BJ (cell line): ENCODE measurements at regions not wholly inside any gene's neighbourhood (a gene's known extent, or its start where the extent isn't known, plus 50 kb on each side); places are given as distances from the start of the nearest gene placed in this dataset.
A peak's percentile ranks its signal among the peaks of the same experiment; 100 is the strongest.

ENCODE experiments used
- CTCF ChIA-PET: fragments of 350-600 bp; formaldehyde crosslinking; extraction: SDS; loops from one replicate; lab custom pipeline; 2021; ENCODE audit warnings: antibody characterized with exemption, inconsistent platforms; lab: Yijun Ruan, JAX
- POLR2A ChIA-PET: fragments of 300-600 bp; sonication (Branson Sonifier 250); formaldehyde crosslinking; extraction: SDS; loops from one replicate; lab custom pipeline; 2021; ENCODE audit warnings: antibody characterized with exemption; lab: Charles Lee
- DNase-seq: peaks from one replicate; pipeline ENCODE4 v3.0.0-alpha.2; 2011; ENCODE audit warnings: low read depth
- H3K27me3 ChIP-seq: 2 replicates; pipeline ENCODE4 v1.6.0; 2011; ENCODE audit warnings: low read length; ENCODE audit not compliant: control insufficient read depth, insufficient read depth
- H3K36me3 ChIP-seq: 2 replicates; pipeline ENCODE4 v1.5.1; 2011; ENCODE audit warnings: low read length; ENCODE audit not compliant: control insufficient read depth, insufficient read depth
- H3K4me3 ChIP-seq: 2 replicates; pipeline ENCODE4 v1.5.1; 2011; ENCODE audit warnings: low read depth, mild to moderate bottlenecking, control low read depth, low read length
- CTCF ChIP-seq: IDR thresholded peaks from 2 replicates; pipeline ENCODE4 v1.5.1; 2011; ENCODE audit warnings: low read depth, mild to moderate bottlenecking, control low read depth, inconsistent platforms, low read length, moderate library complexity; ENCODE audit not compliant: insufficient read depth

GRCh38 chr2:195563857-195564512 is 93.0 kb upstream of the SLC39A10 start:
- ChIA-PET POLR2A (interaction anchor here (0.6 kb wide), 1 partner anchor 24 kb away, joined by 12 read pairs; no protein-coding TSS in a partner anchor), CTCF (no interaction called here)
- H3K4me3 ChIP-seq, result no peak overlapping the region
- no peaks in the 10 kb centered on the region for H3K36me3 ChIP-seq
- TF ChIP-seq CTCF, result no peak
- no peaks in the 10 kb centered on the region for H3K27me3 ChIP-seq
- peak; percentile 91 for DNase-seq

GRCh38 chr2:195562570-195563566 is 94.2 kb upstream of the SLC39A10 start:
- DNase-seq, result no peak
- H3K36me3 ChIP-seq, result no peaks in the 10 kb centered on the region
- H3K4me3 ChIP-seq, result no peak overlapping the region
- CTCF ChIA-PET, result no interaction called here
- no peak for TF ChIP-seq CTCF
- no peaks in the 10 kb centered on the region for H3K27me3 ChIP-seq
- POLR2A ChIA-PET, result interaction anchor here (1.0 kb wide), 1 partner anchor 94 kb away, joined by 4 read pairs; the partner anchor contains the start of gene SLC39A10

GRCh38 chr2:195561116-195561921 is 95.7 kb upstream of the SLC39A10 start:
- ChIA-PET CTCF (interaction anchor here (0.7 to 1.5 kb wide), 2 partner anchors 106 to 150 kb away, joined by 3 to 4 read pairs; no protein-coding TSS in a partner anchor), POLR2A (interaction anchor here (1.1 to 1.8 kb wide), 2 partner anchors 28 to 95 kb away, joined by 7 to 12 read pairs; partner anchors contain the start of gene SLC39A10)
- peak; percentile 94 for DNase-seq
- no peaks in the 10 kb centered on the region for H3K27me3 ChIP-seq
- H3K36me3 ChIP-seq, result no peaks in the 10 kb centered on the region
- no peak overlapping the region for H3K4me3 ChIP-seq
- no peak for TF ChIP-seq CTCF

GRCh38 chr2:195560209-195560895 is 96.7 kb upstream of the SLC39A10 start:
- DNase-seq, result no peak
- Histone ChIP-seq H3K27me3 (no peaks in the 10 kb centered on the region), H3K36me3 (no peaks in the 10 kb centered on the region), H3K4me3 (no peak overlapping the region)
- ChIA-PET CTCF (interaction anchor here (0.6 to 1.0 kb wide), 2 partner anchors 20 to 48 kb away, joined by 3 to 6 read pairs; no protein-coding TSS in a partner anchor), POLR2A (interaction anchor here (1.1 to 1.8 kb wide), 2 partner anchors 27 to 96 kb away, joined by 7 to 12 read pairs; partner anchors contain the start of gene SLC39A10)
- no peak for TF ChIP-seq CTCF
